H9 (cell line): ENCODE measurements at regions not wholly inside any gene's neighbourhood (a gene's known extent, or its start where the extent isn't known, plus 50 kb on each side); places are given as distances from the start of the nearest gene placed in this dataset.

Experiments used
- DNase-seq: peaks from one replicate; pipeline ENCODE4 v3.0.0-alpha.2; 2017
- H2AFZ ChIP-seq: one replicate; pipeline ENCODE4 v1.6.1; 2013; ENCODE audit warnings: mild to moderate bottlenecking, low read length, control low read depth, moderate library complexity
- H2AK5ac ChIP-seq: 2 replicates; pipeline ENCODE4 v1.6.1; 2013; ENCODE audit warnings: low read length, control low read depth, mixed read lengths; ENCODE audit not compliant: insufficient read length
- H2BK120ac ChIP-seq: one replicate; pipeline ENCODE4 v1.6.1; 2013; ENCODE audit warnings: low read depth, mild to moderate bottlenecking, low read length, control low read depth, inconsistent platforms; ENCODE audit not compliant: poor library complexity, severe bottlenecking
- H2BK12ac ChIP-seq: 2 replicates; pipeline ENCODE4 v1.6.1; 2013; ENCODE audit warnings: low read length, control low read depth, mixed read lengths, low read depth; ENCODE audit not compliant: insufficient read length
- H2BK15ac ChIP-seq: 2 replicates; pipeline ENCODE4 v1.6.1; 2013; ENCODE audit warnings: low read depth, low read length, control low read depth
- H2BK20ac ChIP-seq: one replicate; pipeline ENCODE4 v1.6.1; 2013; ENCODE audit warnings: low read depth, mild to moderate bottlenecking, low read length, control low read depth, inconsistent platforms; ENCODE audit not compliant: poor library complexity, severe bottlenecking
- H2BK5ac ChIP-seq: 2 replicates; pipeline ENCODE4 v1.6.1; 2013; ENCODE audit warnings: low read length, control low read depth, mixed read lengths; ENCODE audit not compliant: insufficient read length
- H3K14ac ChIP-seq: 2 replicates; pipeline ENCODE4 v1.6.1; 2013; ENCODE audit warnings: low read length, control low read depth; ENCODE audit not compliant: insufficient read depth
- H3K18ac ChIP-seq: 2 replicates; pipeline ENCODE4 v1.6.1; 2013; ENCODE audit warnings: low read depth, mild to moderate bottlenecking, mixed read lengths, low read length, control low read depth; ENCODE audit not compliant: insufficient read length
- H3K23ac ChIP-seq: 2 replicates; pipeline ENCODE4 v1.6.1; 2013; ENCODE audit warnings: low read length, control low read depth, mixed read lengths, low read depth; ENCODE audit not compliant: insufficient read length
- H3K23me2 ChIP-seq: 2 replicates; pipeline ENCODE4 v1.6.1; 2013; ENCODE audit warnings: low read depth, mild to moderate bottlenecking, mixed read lengths, low read length, control low read depth; ENCODE audit not compliant: insufficient read length, poor library complexity, severe bottlenecking
- H3K27ac ChIP-seq: 2 replicates; pipeline ENCODE4 v1.5.1; 2013; ENCODE audit warnings: low read length, control low read depth, mixed read lengths, low read depth; ENCODE audit not compliant: insufficient read length
- H3K27me3 ChIP-seq: 2 replicates; pipeline ENCODE4 v1.6.1; 2013; ENCODE audit warnings: low read length, control low read depth, inconsistent platforms; ENCODE audit not compliant: insufficient read depth
- H3K4ac ChIP-seq: 2 replicates; pipeline ENCODE4 v1.6.1; 2013; ENCODE audit warnings: low read depth, mild to moderate bottlenecking, control low read depth, inconsistent platforms, low read length, moderate library complexity
- H3K4me1 ChIP-seq: 2 replicates; pipeline ENCODE4 v1.6.1; 2013; ENCODE audit warnings: low read length, control low read depth, inconsistent platforms; ENCODE audit not compliant: insufficient read depth
- H3K4me2 ChIP-seq: 2 replicates; pipeline ENCODE4 v1.6.1; 2013; ENCODE audit warnings: low read length, control low read depth, mixed read lengths; ENCODE audit not compliant: insufficient read length, insufficient read depth
- H3K56ac ChIP-seq: 2 replicates; pipeline ENCODE4 v1.6.1; 2013; ENCODE audit warnings: low read depth, mild to moderate bottlenecking, mixed read lengths, low read length, control low read depth; ENCODE audit not compliant: insufficient read length
- H3K79me1 ChIP-seq: 2 replicates; pipeline ENCODE4 v1.6.1; 2013; ENCODE audit warnings: low read depth, mild to moderate bottlenecking, moderate library complexity, low read length, control low read depth, inconsistent platforms; ENCODE audit not compliant: insufficient read depth, poor library complexity, severe bottlenecking
- H3K79me2 ChIP-seq: 2 replicates; pipeline ENCODE4 v1.6.1; 2013; ENCODE audit warnings: low read length, control low read depth, inconsistent platforms; ENCODE audit not compliant: insufficient read depth
- H3K9ac ChIP-seq: 2 replicates; pipeline ENCODE4 v1.6.1; 2013; ENCODE audit warnings: low read length, control low read depth, mixed read lengths; ENCODE audit not compliant: insufficient read length; ENCODE audit errors: extremely low read depth
- H3K9me3 ChIP-seq: one replicate; pipeline ENCODE4 v1.6.1; 2013; ENCODE audit warnings: low read depth, low read length, inconsistent platforms; ENCODE audit not compliant: control insufficient read depth
- H3T11ph ChIP-seq: one replicate; pipeline ENCODE4 v1.6.1; 2013; ENCODE audit warnings: mild to moderate bottlenecking, low read length, control low read depth, inconsistent platforms
- H4K20me1 ChIP-seq: one replicate; pipeline ENCODE4 v1.6.1; 2013; ENCODE audit not compliant: control insufficient read depth, insufficient read length, insufficient read depth
- H4K5ac ChIP-seq: 2 replicates; pipeline ENCODE4 v1.6.1; 2013; ENCODE audit warnings: low read depth, mild to moderate bottlenecking, mixed read lengths, low read length, control low read depth; ENCODE audit not compliant: insufficient read length
- H4K8ac ChIP-seq: replicated peaks from 2 replicates; pipeline ENCODE4 v1.6.1; 2013; ENCODE audit warnings: low read length, control low read depth, mixed read lengths, low read depth; ENCODE audit not compliant: insufficient read length
- H4K91ac ChIP-seq: 2 replicates; pipeline ENCODE4 v1.6.1; 2013; ENCODE audit warnings: low read depth, mild to moderate bottlenecking, moderate library complexity, mixed read lengths, low read length, control low read depth; ENCODE audit not compliant: insufficient read length
- H3K27ac Mint-ChIP-seq, 3 experiments: 2 replicates in 2 of 3; 3 replicates in 1 of 3; pipeline ENCODE4 v1.8.0; 2020 to 2021; ENCODE audit warnings: mixed read lengths in 3 of 3, mild to moderate bottlenecking in 1 of 3, moderate library complexity in 1 of 3
- H3K27me3 Mint-ChIP-seq: 2 replicates; pipeline ENCODE4 v1.8.0; 2021; ENCODE audit warnings: low read depth, mild to moderate bottlenecking, moderate library complexity, mixed read lengths
- H3K36me3 Mint-ChIP-seq, 3 experiments: 2 replicates in 2 of 3; 3 replicates in 1 of 3; pipeline ENCODE4 v1.8.0; 2020 to 2021; ENCODE audit warnings: low read depth in 3 of 3, mixed read lengths in 3 of 3; ENCODE audit not compliant: insufficient read depth in 1 of 3
- H3K4me1 Mint-ChIP-seq, 2 experiments: 2 replicates each; pipeline ENCODE4 v1.8.0; 2020; ENCODE audit warnings: mixed read lengths in 2 of 2
- H3K4me3 Mint-ChIP-seq, 2 experiments: 2 replicates in 1 of 2; 3 replicates in 1 of 2; pipeline ENCODE4 v1.8.0; 2020 to 2021; ENCODE audit warnings: mild to moderate bottlenecking in 2 of 2, mixed read lengths in 2 of 2, moderate library complexity in 1 of 2
- H3K9me3 Mint-ChIP-seq, 2 experiments: 2 replicates in 1 of 2; 3 replicates in 1 of 2; pipeline ENCODE4 v1.8.0; 2020; ENCODE audit warnings: mild to moderate bottlenecking in 2 of 2, mixed read lengths in 2 of 2, moderate library complexity in 1 of 2
- WGBS: extraction: QIAGEN DNeasy Blood & Tissue Kit; methylation state at CpG from one replicate; pipeline ENCODE4 v1.1.7; 2013; ENCODE audit warnings: missing lambda C conversion rate, low lambda C conversion rate, mixed read lengths; ENCODE audit not compliant: insufficient read length; ENCODE audit errors: extremely low coverage; 5-methylcytosine and 5-hydroxymethylcytosine counted together
- TF ChIP-seq, protein P1 (sequence below): fragments of 200-600 bp; sonication (generic); conservative IDR thresholded peaks from 3 replicates; pipeline ENCODE4 v1.8.0; 2021; ENCODE audit warnings: antibody characterized with exemption, mild to moderate bottlenecking

DNA sequence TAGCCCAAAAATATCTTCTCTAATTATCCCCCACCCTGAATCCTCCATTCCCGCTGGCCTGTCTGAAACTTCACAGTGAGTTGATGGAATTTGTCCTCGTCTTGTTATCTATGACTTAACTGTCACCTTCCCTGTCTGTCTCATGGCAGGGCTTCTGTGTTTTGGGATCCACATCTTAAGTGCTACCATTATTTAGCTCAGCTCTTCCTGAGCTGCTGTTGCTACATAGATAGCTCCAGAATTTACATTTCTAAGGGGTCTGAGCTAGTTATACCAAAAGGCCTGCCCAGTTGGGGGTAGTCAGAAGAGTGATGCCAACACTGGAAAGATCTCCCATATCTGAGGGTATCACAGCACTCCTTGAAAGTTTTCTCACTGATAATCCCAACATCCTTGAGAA lies 57.0 kb upstream of the CDKN3 start:
- H3K4me1 ChIP-seq = peaks cover 2% of the 10 kb centered on the region; the same call in 1 of the 2 replicates
- H3K4ac ChIP-seq = no peak overlapping the region
- no peak overlapping the region for H2BK12ac ChIP-seq
- Mint-ChIP-seq H3K36me3 (no peaks in the 10 kb centered on the region), H3K27ac (no peak overlapping the region), H3K4me3 (no peak overlapping the region), H3K9me3 (no peaks in the 10 kb centered on the region; a peak in 2 of 5 replicates), H3K4me1 (peaks cover 38 to 41% of the 10 kb centered on the region in 2 experiments), H3K27me3 (no peaks in the 10 kb centered on the region)
- no peak overlapping the region for H2BK20ac ChIP-seq
- DNase-seq = no peak
- no peak overlapping the region for H3K27ac ChIP-seq
- H3K18ac ChIP-seq = no peak overlapping the region
- TF ChIP-seq, protein P1, sequence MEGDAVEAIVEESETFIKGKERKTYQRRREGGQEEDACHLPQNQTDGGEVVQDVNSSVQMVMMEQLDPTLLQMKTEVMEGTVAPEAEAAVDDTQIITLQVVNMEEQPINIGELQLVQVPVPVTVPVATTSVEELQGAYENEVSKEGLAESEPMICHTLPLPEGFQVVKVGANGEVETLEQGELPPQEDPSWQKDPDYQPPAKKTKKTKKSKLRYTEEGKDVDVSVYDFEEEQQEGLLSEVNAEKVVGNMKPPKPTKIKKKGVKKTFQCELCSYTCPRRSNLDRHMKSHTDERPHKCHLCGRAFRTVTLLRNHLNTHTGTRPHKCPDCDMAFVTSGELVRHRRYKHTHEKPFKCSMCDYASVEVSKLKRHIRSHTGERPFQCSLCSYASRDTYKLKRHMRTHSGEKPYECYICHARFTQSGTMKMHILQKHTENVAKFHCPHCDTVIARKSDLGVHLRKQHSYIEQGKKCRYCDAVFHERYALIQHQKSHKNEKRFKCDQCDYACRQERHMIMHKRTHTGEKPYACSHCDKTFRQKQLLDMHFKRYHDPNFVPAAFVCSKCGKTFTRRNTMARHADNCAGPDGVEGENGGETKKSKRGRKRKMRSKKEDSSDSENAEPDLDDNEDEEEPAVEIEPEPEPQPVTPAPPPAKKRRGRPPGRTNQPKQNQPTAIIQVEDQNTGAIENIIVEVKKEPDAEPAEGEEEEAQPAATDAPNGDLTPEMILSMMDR = no peak
- no peaks in the 10 kb centered on the region for H3K23me2 ChIP-seq
- H3K56ac ChIP-seq = no peak overlapping the region
- no peaks in the 10 kb centered on the region for H3K9me3 ChIP-seq
- no peaks in the 10 kb centered on the region for H3K79me2 ChIP-seq
- no peak overlapping the region for H4K8ac ChIP-seq
- H3K79me1 ChIP-seq = no peaks in the 10 kb centered on the region
- H4K5ac ChIP-seq = no peak overlapping the region
- H2AFZ ChIP-seq = no peak overlapping the region
- H2BK5ac ChIP-seq = no peak overlapping the region
- no peaks in the 10 kb centered on the region for H4K20me1 ChIP-seq
- WGBS = no CpG with 5 or more reads among the region's 2 CpGs
- H3K14ac ChIP-seq = no peak overlapping the region
- no peak overlapping the region for H3K9ac ChIP-seq
- no peak overlapping the region for H3K4me2 ChIP-seq
- no peaks in the 10 kb centered on the region for H3K27me3 ChIP-seq
- H3K23ac ChIP-seq = no peak overlapping the region
- no peak overlapping the region for H3T11ph ChIP-seq
- no peak overlapping the region for H2AK5ac ChIP-seq
- no peak overlapping the region for H2BK15ac ChIP-seq
- H4K91ac ChIP-seq = no peak overlapping the region
- H2BK120ac ChIP-seq = no peak overlapping the region
